ENCODE measurements at regions not wholly inside any gene's neighbourhood (a gene's known extent, or its start where the extent isn't known, plus 50 kb on each side); places are given as distances from the start of the nearest gene placed in this dataset.

DNA sequence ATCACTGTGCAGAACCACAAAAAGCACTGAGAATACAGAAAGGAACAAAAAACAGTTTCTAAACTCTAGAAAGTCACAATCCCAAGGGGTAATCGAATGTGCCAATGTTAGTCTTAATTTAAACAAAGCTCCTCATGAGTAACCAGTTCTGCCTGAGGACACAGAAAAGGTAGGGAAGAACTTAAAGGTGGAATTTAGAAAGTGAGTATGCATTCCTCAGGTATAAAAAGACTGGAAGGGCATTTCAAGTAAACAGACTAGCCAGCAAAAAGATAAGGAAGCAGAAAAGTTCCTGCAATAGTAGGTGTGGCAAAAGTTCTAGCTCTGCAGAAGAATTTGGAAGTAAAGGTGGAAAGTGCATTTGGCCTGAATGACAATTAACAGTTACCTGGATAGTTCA is 84.6 kb upstream of the DLX6 start:
- TF ChIP-seq, protein P1, sequence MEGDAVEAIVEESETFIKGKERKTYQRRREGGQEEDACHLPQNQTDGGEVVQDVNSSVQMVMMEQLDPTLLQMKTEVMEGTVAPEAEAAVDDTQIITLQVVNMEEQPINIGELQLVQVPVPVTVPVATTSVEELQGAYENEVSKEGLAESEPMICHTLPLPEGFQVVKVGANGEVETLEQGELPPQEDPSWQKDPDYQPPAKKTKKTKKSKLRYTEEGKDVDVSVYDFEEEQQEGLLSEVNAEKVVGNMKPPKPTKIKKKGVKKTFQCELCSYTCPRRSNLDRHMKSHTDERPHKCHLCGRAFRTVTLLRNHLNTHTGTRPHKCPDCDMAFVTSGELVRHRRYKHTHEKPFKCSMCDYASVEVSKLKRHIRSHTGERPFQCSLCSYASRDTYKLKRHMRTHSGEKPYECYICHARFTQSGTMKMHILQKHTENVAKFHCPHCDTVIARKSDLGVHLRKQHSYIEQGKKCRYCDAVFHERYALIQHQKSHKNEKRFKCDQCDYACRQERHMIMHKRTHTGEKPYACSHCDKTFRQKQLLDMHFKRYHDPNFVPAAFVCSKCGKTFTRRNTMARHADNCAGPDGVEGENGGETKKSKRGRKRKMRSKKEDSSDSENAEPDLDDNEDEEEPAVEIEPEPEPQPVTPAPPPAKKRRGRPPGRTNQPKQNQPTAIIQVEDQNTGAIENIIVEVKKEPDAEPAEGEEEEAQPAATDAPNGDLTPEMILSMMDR (tag by site-specific recombination; IDR thresholded peaks at IDR 0.05), result no peak
- TF ChIP-seq ZNF558 (tag by site-specific recombination; IDR thresholded peaks at IDR 0.05), result no peak
- no peak for TF ChIP-seq ZNF600 (tag by site-specific recombination; IDR thresholded peaks at IDR 0.05)
- no peak for TF ChIP-seq ZNF776 (tag by site-specific recombination; IDR thresholded peaks at IDR 0.05; ENCODE audit: borderline replicate concordance)
- TF ChIP-seq, protein P2, sequence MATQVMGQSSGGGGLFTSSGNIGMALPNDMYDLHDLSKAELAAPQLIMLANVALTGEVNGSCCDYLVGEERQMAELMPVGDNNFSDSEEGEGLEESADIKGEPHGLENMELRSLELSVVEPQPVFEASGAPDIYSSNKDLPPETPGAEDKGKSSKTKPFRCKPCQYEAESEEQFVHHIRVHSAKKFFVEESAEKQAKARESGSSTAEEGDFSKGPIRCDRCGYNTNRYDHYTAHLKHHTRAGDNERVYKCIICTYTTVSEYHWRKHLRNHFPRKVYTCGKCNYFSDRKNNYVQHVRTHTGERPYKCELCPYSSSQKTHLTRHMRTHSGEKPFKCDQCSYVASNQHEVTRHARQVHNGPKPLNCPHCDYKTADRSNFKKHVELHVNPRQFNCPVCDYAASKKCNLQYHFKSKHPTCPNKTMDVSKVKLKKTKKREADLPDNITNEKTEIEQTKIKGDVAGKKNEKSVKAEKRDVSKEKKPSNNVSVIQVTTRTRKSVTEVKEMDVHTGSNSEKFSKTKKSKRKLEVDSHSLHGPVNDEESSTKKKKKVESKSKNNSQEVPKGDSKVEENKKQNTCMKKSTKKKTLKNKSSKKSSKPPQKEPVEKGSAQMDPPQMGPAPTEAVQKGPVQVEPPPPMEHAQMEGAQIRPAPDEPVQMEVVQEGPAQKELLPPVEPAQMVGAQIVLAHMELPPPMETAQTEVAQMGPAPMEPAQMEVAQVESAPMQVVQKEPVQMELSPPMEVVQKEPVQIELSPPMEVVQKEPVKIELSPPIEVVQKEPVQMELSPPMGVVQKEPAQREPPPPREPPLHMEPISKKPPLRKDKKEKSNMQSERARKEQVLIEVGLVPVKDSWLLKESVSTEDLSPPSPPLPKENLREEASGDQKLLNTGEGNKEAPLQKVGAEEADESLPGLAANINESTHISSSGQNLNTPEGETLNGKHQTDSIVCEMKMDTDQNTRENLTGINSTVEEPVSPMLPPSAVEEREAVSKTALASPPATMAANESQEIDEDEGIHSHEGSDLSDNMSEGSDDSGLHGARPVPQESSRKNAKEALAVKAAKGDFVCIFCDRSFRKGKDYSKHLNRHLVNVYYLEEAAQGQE (tag by site-specific recombination; IDR thresholded peaks at IDR 0.05), result no peak
- TF ChIP-seq ZNF274 (IDR thresholded peaks at IDR 0.05; ENCODE audit: low read length), result no peak
- no peak for TF ChIP-seq ZNF274 (tag by site-specific recombination; IDR thresholded peaks at IDR 0.05; ENCODE audit: borderline replicate concordance)
- TF ChIP-seq ZNF266 (tag by site-specific recombination; IDR thresholded peaks at IDR 0.05; ENCODE audit: low read depth), result no peak
- TF ChIP-seq, protein P3, sequence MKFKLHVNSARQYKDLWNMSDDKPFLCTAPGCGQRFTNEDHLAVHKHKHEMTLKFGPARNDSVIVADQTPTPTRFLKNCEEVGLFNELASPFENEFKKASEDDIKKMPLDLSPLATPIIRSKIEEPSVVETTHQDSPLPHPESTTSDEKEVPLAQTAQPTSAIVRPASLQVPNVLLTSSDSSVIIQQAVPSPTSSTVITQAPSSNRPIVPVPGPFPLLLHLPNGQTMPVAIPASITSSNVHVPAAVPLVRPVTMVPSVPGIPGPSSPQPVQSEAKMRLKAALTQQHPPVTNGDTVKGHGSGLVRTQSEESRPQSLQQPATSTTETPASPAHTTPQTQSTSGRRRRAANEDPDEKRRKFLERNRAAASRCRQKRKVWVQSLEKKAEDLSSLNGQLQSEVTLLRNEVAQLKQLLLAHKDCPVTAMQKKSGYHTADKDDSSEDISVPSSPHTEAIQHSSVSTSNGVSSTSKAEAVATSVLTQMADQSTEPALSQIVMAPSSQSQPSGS (tag by site-specific recombination; IDR thresholded peaks at IDR 0.05; ENCODE audit: low read depth), result no peak
- TF ChIP-seq ZNF169 (tag by site-specific recombination; IDR thresholded peaks at IDR 0.05), result no peak
- no peak for TF ChIP-seq ZNF670 (tag by site-specific recombination; IDR thresholded peaks at IDR 0.05; ENCODE audit: low read depth)
- no peak for TF ChIP-seq ZFP37 (tag by site-specific recombination; IDR thresholded peaks at IDR 0.05)
- TF ChIP-seq TCF7L2 (IDR thresholded peaks at IDR 0.05; ENCODE audit: borderline replicate concordance, low read depth, low read length), result no peak
- no peak for TF ChIP-seq YY1 (tag by site-specific recombination; IDR thresholded peaks at IDR 0.05)
- no peak for TF ChIP-seq ZNF239 (tag by site-specific recombination; IDR thresholded peaks at IDR 0.05)
